GM19239 (cell line): ENCODE measurements at regions not wholly inside any gene's neighbourhood (a gene's known extent, or its start where the extent isn't known, plus 50 kb on each side); places are given as distances from the start of the nearest gene placed in this dataset.

ENCODE experiments used
- DNase-seq: peaks from one replicate; pipeline ENCODE4 v3.0.0; 2011; ENCODE audit warnings: low spot score; ENCODE audit not compliant: insufficient read length
- FAIRE-seq: peaks from 2 replicates; lab custom pipeline; 2011; peaks lifted over from hg19 to GRCh38; lab: Jason Lieb, UNC

DNA sequence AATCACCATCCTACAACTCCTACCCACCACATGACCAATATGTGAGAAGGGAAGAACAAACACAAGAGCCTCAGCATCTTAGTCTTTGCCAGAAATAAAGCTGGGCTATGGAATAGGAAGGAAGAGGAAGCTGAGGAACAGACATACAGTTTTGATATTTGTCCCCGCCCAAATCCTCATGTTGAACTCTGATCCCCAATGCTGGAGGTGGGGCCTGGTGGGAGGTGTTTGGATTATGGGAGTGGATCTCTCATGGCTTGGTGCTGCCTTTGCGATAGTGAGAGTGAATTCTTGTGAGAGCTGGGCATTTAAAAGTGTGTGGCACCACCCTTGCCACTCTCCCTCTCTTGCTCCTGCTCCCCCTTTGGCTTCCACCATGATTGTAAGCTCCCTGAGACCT, 52.4 kb upstream of the NLK start:
- FAIRE-seq: peak; percentile 14
- DNase-seq: no peak

DNA sequence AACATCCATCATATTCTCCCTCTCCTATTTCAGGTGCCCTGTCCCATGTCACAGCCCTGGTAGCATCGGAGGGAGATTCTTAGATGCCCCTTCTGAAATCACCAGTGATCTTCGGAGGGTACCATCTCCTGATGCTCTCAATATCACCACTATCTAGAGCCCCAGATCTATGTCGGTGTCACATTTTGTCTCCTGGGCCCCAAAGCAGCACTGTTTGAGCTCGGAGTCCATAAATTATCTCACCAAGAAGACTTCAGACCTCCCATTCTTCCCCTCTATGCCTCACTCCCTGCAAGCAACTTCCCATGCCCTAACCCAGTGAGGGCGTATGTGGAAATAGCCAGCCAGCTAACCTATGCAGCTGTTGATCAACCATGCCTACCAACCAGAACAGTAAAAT, 51.5 kb upstream of the NLK start:
- FAIRE-seq (no peak), DNase-seq (no peak)

DNA sequence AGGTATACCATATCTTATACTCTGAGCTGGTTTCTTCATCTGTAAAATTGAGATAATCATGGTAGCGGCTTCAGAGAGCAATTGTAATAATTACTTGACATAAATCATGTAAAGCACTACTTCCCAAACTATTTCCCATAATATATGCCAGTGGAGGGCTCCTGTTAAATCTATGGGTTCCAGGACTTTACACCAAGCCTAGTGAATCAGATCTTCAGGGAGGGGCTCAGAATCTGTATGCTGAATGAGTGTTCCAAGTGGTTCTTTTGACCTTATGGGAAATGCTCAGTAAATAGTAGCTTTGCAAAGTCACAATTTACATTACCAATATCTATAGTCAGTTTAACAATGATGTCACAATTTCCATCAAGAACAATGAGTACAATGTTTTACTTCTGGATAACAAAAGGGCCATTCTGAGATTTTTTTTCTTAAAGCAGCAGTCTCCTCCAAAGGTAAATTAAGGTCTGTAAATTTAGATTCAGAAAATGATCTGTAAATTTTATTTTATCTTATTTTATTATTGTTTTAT, 50.9 kb upstream of the NLK start:
- DNase-seq (no peak), FAIRE-seq (no peak)
